RKO (cell line): ENCODE measurements at regions not wholly inside any gene's neighbourhood (a gene's known extent, or its start where the extent isn't known, plus 50 kb on each side); places are given as distances from the start of the nearest gene placed in this dataset.
A peak's percentile ranks its signal among the peaks of the same experiment; 100 is the strongest.

ENCODE experiments used
- DNase-seq: peaks from one replicate; pipeline ENCODE4 v3.0.0-alpha.2; 2016; ENCODE audit warnings: low spot score

GRCh38 chr5:8241076-8241475, 372.1 kb downstream of the MTRR start:
- DNase-seq: no peak

GRCh38 chr5:8241558-8241957, 372.6 kb downstream of the MTRR start:
- DNase-seq: no peak

- DNase-seq: no peak
These were observed 378.3 kb downstream of the MTRR start for GRCh38 chr5:8247049-8247899.

- DNase-seq: no peak
These were observed 384.4 kb downstream of the MTRR start for GRCh38 chr5:8253376-8253775.

- no peak for DNase-seq
These were observed 385.7 kb downstream of the MTRR start for GRCh38 chr5:8254674-8255073.

GRCh38 chr5:8258801-8259200, 389.9 kb downstream of the MTRR start:
- no peak for DNase-seq

GRCh38 chr5:8270246-8270645, 401.3 kb downstream of the MTRR start:
- peak; percentile 31 for DNase-seq

- DNase-seq: no peak
These were observed 411.9 kb downstream of the MTRR start for GRCh38 chr5:8280711-8281363.

GRCh38 chr5:8288334-8288733, 419.4 kb downstream of the MTRR start:
- DNase-seq: no peak

- DNase-seq: no peak
These were observed 420.1 kb downstream of the MTRR start for GRCh38 chr5:8288897-8289516.

GRCh38 chr5:8289779-8290178, 420.8 kb downstream of the MTRR start:
- no peak for DNase-seq

- no peak for DNase-seq
These were observed 421.8 kb downstream of the MTRR start for GRCh38 chr5:8290721-8291120.

GRCh38 chr5:8291641-8292040, 422.7 kb downstream of the MTRR start:
- no peak for DNase-seq

GRCh38 chr5:8295141-8295540, 426.2 kb downstream of the MTRR start:
- no peak for DNase-seq

- DNase-seq: no peak
These were observed 430.8 kb downstream of the MTRR start for GRCh38 chr5:8299716-8300115.

GRCh38 chr5:8304341-8304740, 435.4 kb downstream of the MTRR start:
- no peak for DNase-seq

- no peak for DNase-seq
These were observed 437.4 kb downstream of the MTRR start for GRCh38 chr5:8306288-8306896.

GRCh38 chr5:8314965-8315364, 446.0 kb downstream of the MTRR start:
- no peak for DNase-seq

- DNase-seq: no peak
These were observed 447.8 kb downstream of the MTRR start for GRCh38 chr5:8316608-8317280.

GRCh38 chr5:8317335-8317734, 448.4 kb downstream of the MTRR start:
- DNase-seq: no peak

- DNase-seq: no peak
These were observed 451.3 kb downstream of the MTRR start for GRCh38 chr5:8320244-8320643.

GRCh38 chr5:8321272-8321671, 452.3 kb downstream of the MTRR start:
- DNase-seq: no peak
